HG02571 (cell line): ENCODE measurements at regions not wholly inside any gene's neighbourhood (a gene's known extent, or its start where the extent isn't known, plus 50 kb on each side); places are given as distances from the start of the nearest gene placed in this dataset.
A peak's percentile ranks its signal among the peaks of the same experiment; 100 is the strongest.
"Not testable (repeated sequence)": the region's sequence is repeated elsewhere in the genome, so short reads cannot be mapped to it uniquely, and the experiment has no call there.

Source experiments
- ATAC-seq: cut with Tn5 transposase; IDR thresholded peaks from one replicate; pipeline ENCODE4 v1.9.1; 2021; ENCODE audit warnings: mild to moderate bottlenecking, moderate library complexity; ENCODE audit not compliant: unreplicated experiment

- ATAC-seq = no peak
These were observed 535.5 kb downstream of the FLRT2 start for GRCh38 chr14:86065407-86065806.

- ATAC-seq = not testable (repeated sequence)
These were observed 534.7 kb downstream of the FLRT2 start for GRCh38 chr14:86064595-86064994.

GRCh38 chr14:86057018-86057667, 527.2 kb downstream of the FLRT2 start:
- no peak for ATAC-seq

- ATAC-seq = no peak
These were observed 525.6 kb downstream of the FLRT2 start for GRCh38 chr14:86055512-86056075.

- ATAC-seq = no peak
These were observed 522.9 kb downstream of the FLRT2 start for GRCh38 chr14:86052868-86053267.

- no peak for ATAC-seq
These were observed 520.8 kb downstream of the FLRT2 start for GRCh38 chr14:86050757-86051156.

- ATAC-seq = no peak
These were observed 520.2 kb downstream of the FLRT2 start for GRCh38 chr14:86050072-86050683.

- ATAC-seq = no peak
These were observed 509.2 kb downstream of the FLRT2 start for GRCh38 chr14:86039176-86039575.

- ATAC-seq = peak; percentile 82
These were observed 508.6 kb downstream of the FLRT2 start for GRCh38 chr14:86038387-86039042.

GRCh38 chr14:86035882-86036281, 505.9 kb downstream of the FLRT2 start:
- ATAC-seq = peak; percentile 80

- ATAC-seq = no peak
These were observed 498.0 kb downstream of the FLRT2 start for GRCh38 chr14:86027990-86028389.

- no peak for ATAC-seq
These were observed 497.2 kb downstream of the FLRT2 start for GRCh38 chr14:86027144-86027543.

- ATAC-seq = no peak
These were observed 492.2 kb downstream of the FLRT2 start for GRCh38 chr14:86022031-86022629.

GRCh38 chr14:86020841-86021240, 490.9 kb downstream of the FLRT2 start:
- no peak for ATAC-seq

GRCh38 chr14:86015941-86016340, 486.0 kb downstream of the FLRT2 start:
- no peak for ATAC-seq

- ATAC-seq = no peak
These were observed 485.6 kb downstream of the FLRT2 start for GRCh38 chr14:86015511-86015910.

GRCh38 chr14:86013641-86014040, 483.7 kb downstream of the FLRT2 start:
- no peak for ATAC-seq

GRCh38 chr14:86012461-86012860, 482.5 kb downstream of the FLRT2 start:
- ATAC-seq = no peak

GRCh38 chr14:86003998-86004397, 474.1 kb downstream of the FLRT2 start:
- ATAC-seq = peak; percentile 70

- ATAC-seq = no peak
These were observed 466.6 kb downstream of the FLRT2 start for GRCh38 chr14:85996551-85996950.

GRCh38 chr14:85991156-85991555, 461.2 kb downstream of the FLRT2 start:
- ATAC-seq = no peak

GRCh38 chr14:85987907-85988306, 458.0 kb downstream of the FLRT2 start:
- no peak for ATAC-seq
